ENCODE measurements at regions not wholly inside any gene's neighbourhood (a gene's known extent, or its start where the extent isn't known, plus 50 kb on each side); places are given as distances from the start of the nearest gene placed in this dataset.
"Not testable (repeated sequence)": the region's sequence is repeated elsewhere in the genome, so short reads cannot be mapped to it uniquely, and the experiment has no call there.

- no peaks in the 10 kb centered on the region for H3K9me3 Mint-ChIP-seq
- H3K4me1 Mint-ChIP-seq: no peaks in the 10 kb centered on the region
- H3K36me3 Mint-ChIP-seq: no peaks in the 10 kb centered on the region
- DNase-seq: no peak
- CTCF ChIA-PET: no interaction called here
- H3K4me3 Mint-ChIP-seq: no peak overlapping the region
- H3K27ac Mint-ChIP-seq: no peak overlapping the region
- no peaks in the 10 kb centered on the region for H3K27me3 Mint-ChIP-seq
These were observed 287.1 kb upstream of the CELF2 start for GRCh38 chr10:10730471-10731043.

DNA sequence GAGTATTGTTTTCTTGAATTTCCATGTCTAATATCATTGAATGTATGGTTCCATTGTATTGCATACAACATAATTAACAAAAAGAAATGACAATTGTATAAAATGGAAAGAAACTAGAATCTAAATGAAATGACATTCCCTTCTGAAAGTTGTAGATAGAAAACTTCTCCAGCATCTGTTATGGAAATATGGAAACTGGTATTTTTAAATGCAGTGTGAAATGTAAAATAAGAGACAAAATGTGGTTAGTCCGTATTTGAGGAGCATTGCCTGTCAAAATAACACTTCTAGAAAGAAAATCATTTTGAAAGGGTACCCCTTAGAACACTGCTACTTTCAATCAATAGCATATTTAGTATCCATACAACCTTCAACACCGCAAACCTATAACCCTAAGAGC lies 286.3 kb upstream of the CELF2 start:
- Mint-ChIP-seq H3K27me3 (no peaks in the 10 kb centered on the region), H3K36me3 (no peaks in the 10 kb centered on the region), H3K9me3 (no peaks in the 10 kb centered on the region), H3K4me3 (no peak overlapping the region), H3K4me1 (no peaks in the 10 kb centered on the region), H3K27ac (no peak overlapping the region)
- CTCF ChIA-PET: no interaction called here
- no peak for DNase-seq

- DNase-seq: no peak
- H3K9me3 Mint-ChIP-seq: no peaks in the 10 kb centered on the region
- H3K4me1 Mint-ChIP-seq: no peaks in the 10 kb centered on the region
- no peaks in the 10 kb centered on the region for H3K36me3 Mint-ChIP-seq
- no peaks in the 10 kb centered on the region for H3K27me3 Mint-ChIP-seq
- CTCF ChIA-PET: no interaction called here
- no peak overlapping the region for H3K27ac Mint-ChIP-seq
- no peak overlapping the region for H3K4me3 Mint-ChIP-seq
These were observed 283.2 kb upstream of the CELF2 start for GRCh38 chr10:10734356-10735064.

DNA sequence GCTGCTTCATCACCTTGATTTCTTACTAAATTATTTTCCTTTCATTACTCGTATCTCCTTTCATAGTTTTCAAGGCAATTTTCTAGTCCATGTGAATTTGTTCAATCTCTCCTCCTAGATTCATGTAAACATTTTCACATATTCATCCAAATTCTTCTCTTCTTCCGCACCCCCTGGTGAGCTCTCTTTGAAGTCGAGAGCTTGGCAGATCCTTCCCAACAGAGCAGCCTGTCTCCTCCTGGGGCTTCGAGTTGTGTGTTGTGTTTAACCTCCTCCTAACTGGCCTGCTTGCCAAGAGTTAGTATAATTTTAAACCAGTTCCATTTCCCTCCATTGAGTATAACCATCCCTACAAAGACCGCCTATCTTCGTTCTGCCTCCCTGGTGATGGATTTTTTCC lies 272.4 kb upstream of the CELF2 start:
- no peaks in the 10 kb centered on the region for H3K36me3 Mint-ChIP-seq
- no peaks in the 10 kb centered on the region for H3K4me1 Mint-ChIP-seq
- no peak for DNase-seq
- no peak overlapping the region for H3K27ac Mint-ChIP-seq
- CTCF ChIA-PET: no interaction called here
- peaks cover 9% of the 10 kb centered on the region for H3K9me3 Mint-ChIP-seq
- no peaks in the 10 kb centered on the region for H3K27me3 Mint-ChIP-seq
- H3K4me3 Mint-ChIP-seq: no peak overlapping the region

DNA sequence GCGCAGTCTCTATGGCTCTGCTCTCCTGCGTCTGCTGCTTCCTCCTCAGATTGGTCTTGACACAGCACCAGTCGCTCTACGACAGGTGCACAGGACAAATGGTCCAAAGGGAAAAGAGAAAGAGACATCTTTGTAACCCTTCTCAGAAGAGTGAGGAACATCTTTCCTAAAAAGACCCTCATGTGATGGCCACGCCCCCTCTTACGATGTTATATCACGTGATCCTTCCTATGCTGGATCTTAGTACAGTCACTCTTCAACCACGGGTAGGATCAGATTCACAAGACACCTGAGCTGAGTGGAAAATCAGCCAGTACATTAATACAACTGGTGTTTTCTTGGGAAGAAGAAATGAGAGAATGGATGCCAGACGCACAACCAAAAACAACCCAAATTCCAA lies 262.2 kb upstream of the CELF2 start:
- no peak for DNase-seq
- Mint-ChIP-seq H3K27ac (no peak overlapping the region), H3K36me3 (no peaks in the 10 kb centered on the region), H3K4me3 (no peak overlapping the region), H3K27me3 (peaks cover 4% of the 10 kb centered on the region), H3K9me3 (no peaks in the 10 kb centered on the region), H3K4me1 (no peaks in the 10 kb centered on the region)
- CTCF ChIA-PET: no interaction called here

GRCh38 chr10:10758306-10758705 lies 259.4 kb upstream of the CELF2 start:
- H3K9me3 Mint-ChIP-seq: no peaks in the 10 kb centered on the region
- H3K4me1 Mint-ChIP-seq: no peaks in the 10 kb centered on the region
- H3K27ac Mint-ChIP-seq: no peak overlapping the region
- peaks cover 4% of the 10 kb centered on the region for H3K27me3 Mint-ChIP-seq
- no peaks in the 10 kb centered on the region for H3K36me3 Mint-ChIP-seq
- CTCF ChIA-PET: no interaction called here
- no peak overlapping the region for H3K4me3 Mint-ChIP-seq
- DNase-seq: no peak

- CTCF ChIA-PET, H3K4me1 Mint-ChIP-seq, DNase-seq, H3K9me3 Mint-ChIP-seq, H3K27ac Mint-ChIP-seq, H3K27me3 Mint-ChIP-seq, H3K4me3 Mint-ChIP-seq, H3K36me3 Mint-ChIP-seq: not testable (repeated sequence)
These were observed 257.9 kb upstream of the CELF2 start for GRCh38 chr10:10759806-10760205.

GRCh38 chr10:10765017-10765416 lies 252.7 kb upstream of the CELF2 start:
- Mint-ChIP-seq H3K27ac (no peak overlapping the region), H3K27me3 (no peaks in the 10 kb centered on the region), H3K4me1 (no peaks in the 10 kb centered on the region), H3K4me3 (no peak overlapping the region), H3K36me3 (no peaks in the 10 kb centered on the region), H3K9me3 (no peaks in the 10 kb centered on the region)
- DNase-seq: no peak
- CTCF ChIA-PET: no interaction called here

GRCh38 chr10:10772411-10772810 lies 245.3 kb upstream of the CELF2 start:
- H3K4me3 Mint-ChIP-seq: no peak overlapping the region
- H3K27me3 Mint-ChIP-seq: no peaks in the 10 kb centered on the region
- H3K27ac Mint-ChIP-seq: no peak overlapping the region
- no peak for DNase-seq
- no peaks in the 10 kb centered on the region for H3K36me3 Mint-ChIP-seq
- H3K4me1 Mint-ChIP-seq: no peaks in the 10 kb centered on the region
- CTCF ChIA-PET: no interaction called here
- no peaks in the 10 kb centered on the region for H3K9me3 Mint-ChIP-seq

GRCh38 chr10:10772874-10773508 lies 244.7 kb upstream of the CELF2 start:
- CTCF ChIA-PET: no interaction called here
- no peaks in the 10 kb centered on the region for H3K27me3 Mint-ChIP-seq
- no peaks in the 10 kb centered on the region for H3K4me1 Mint-ChIP-seq
- no peak overlapping the region for H3K27ac Mint-ChIP-seq
- H3K36me3 Mint-ChIP-seq: no peaks in the 10 kb centered on the region
- H3K4me3 Mint-ChIP-seq: no peak overlapping the region
- DNase-seq: no peak
- H3K9me3 Mint-ChIP-seq: no peaks in the 10 kb centered on the region

DNA sequence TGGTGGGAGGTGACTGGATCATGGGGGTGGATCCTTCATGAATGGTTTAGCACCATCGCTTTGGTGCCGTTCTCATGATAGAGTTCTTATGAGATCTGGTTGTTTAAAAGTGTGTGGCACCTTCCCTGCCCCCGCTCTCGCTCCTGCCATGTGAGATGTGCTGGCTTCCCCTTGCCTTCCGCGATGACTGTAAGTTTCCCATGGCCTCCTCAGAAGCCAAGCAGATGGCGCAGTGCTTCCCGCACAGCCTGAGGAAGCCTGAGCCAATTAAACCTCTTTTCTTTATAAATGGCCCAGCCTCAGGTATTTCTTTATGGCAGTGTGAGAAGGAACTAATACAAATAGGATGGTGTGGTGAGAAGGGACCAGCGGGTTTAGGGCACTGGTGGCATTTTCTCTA lies 243.3 kb upstream of the CELF2 start:
- no peak for DNase-seq
- peaks cover 3% of the 10 kb centered on the region for H3K27me3 Mint-ChIP-seq
- no peaks in the 10 kb centered on the region for H3K36me3 Mint-ChIP-seq
- H3K27ac Mint-ChIP-seq: no peak overlapping the region
- CTCF ChIA-PET: no interaction called here
- H3K4me3 Mint-ChIP-seq: no peak overlapping the region
- H3K9me3 Mint-ChIP-seq: no peaks in the 10 kb centered on the region
- H3K4me1 Mint-ChIP-seq: no peaks in the 10 kb centered on the region

- Mint-ChIP-seq H3K4me1 (no peaks in the 10 kb centered on the region), H3K27ac (no peak overlapping the region), H3K9me3 (no peaks in the 10 kb centered on the region), H3K4me3 (no peak overlapping the region), H3K27me3 (peaks cover 4% of the 10 kb centered on the region), H3K36me3 (no peaks in the 10 kb centered on the region)
- CTCF ChIA-PET: no interaction called here
- no peak for DNase-seq
These were observed 241.3 kb upstream of the CELF2 start for GRCh38 chr10:10776363-10776762.

DNA sequence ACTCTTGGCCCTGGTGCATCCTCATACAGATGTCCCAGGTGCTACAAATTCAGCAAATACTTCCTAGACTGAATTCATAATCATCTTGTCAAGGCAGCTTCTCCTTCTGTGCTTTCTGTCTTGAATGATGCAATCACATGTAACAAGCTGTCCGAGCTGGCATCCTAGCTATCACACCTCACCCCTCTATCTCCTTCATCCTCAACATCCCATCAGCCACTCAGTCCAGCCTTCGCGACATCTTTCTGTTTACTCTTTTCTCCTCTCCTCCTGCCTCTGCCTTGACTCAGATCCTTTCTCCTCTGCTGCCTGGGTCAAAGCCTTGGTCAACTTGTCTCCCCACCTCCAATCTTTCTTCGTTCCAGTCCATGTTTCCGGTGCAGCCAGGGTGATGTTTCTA lies 240.4 kb upstream of the CELF2 start:
- peaks cover 4% of the 10 kb centered on the region for H3K27me3 Mint-ChIP-seq
- H3K9me3 Mint-ChIP-seq: no peaks in the 10 kb centered on the region
- no peak overlapping the region for H3K4me3 Mint-ChIP-seq
- DNase-seq: no peak
- CTCF ChIA-PET: no interaction called here
- no peak overlapping the region for H3K27ac Mint-ChIP-seq
- no peaks in the 10 kb centered on the region for H3K4me1 Mint-ChIP-seq
- H3K36me3 Mint-ChIP-seq: no peaks in the 10 kb centered on the region

GRCh38 chr10:10777723-10778122 lies 239.9 kb upstream of the CELF2 start:
- H3K9me3 Mint-ChIP-seq: no peaks in the 10 kb centered on the region
- no peak for DNase-seq
- no peak overlapping the region for H3K4me3 Mint-ChIP-seq
- no peaks in the 10 kb centered on the region for H3K4me1 Mint-ChIP-seq
- peaks cover 4% of the 10 kb centered on the region for H3K27me3 Mint-ChIP-seq
- H3K27ac Mint-ChIP-seq: no peak overlapping the region
- CTCF ChIA-PET: no interaction called here
- H3K36me3 Mint-ChIP-seq: no peaks in the 10 kb centered on the region

GRCh38 chr10:10778959-10779358 lies 238.7 kb upstream of the CELF2 start:
- Mint-ChIP-seq H3K4me3 (no peak overlapping the region), H3K4me1 (no peaks in the 10 kb centered on the region), H3K9me3 (no peaks in the 10 kb centered on the region), H3K27me3 (peaks cover 4% of the 10 kb centered on the region), H3K36me3 (no peaks in the 10 kb centered on the region), H3K27ac (no peak overlapping the region)
- CTCF ChIA-PET: interaction anchor here (0.6 kb wide), 1 partner anchor 71 kb away, joined by 4 read pairs; no protein-coding TSS in a partner anchor
- DNase-seq: no peak

Measured in activated naive CD4-positive, alpha-beta T cell treated with anti-CD3 and anti-CD28 coated beads, Interleukin-2, amount 10 ng/mL, durations not matched to agents 7 days and 5 days (primary cell).